Lower lobe of right lung (tissue), 2 donors: ENCODE measurements at regions not wholly inside any gene's neighbourhood (a gene's known extent, or its start where the extent isn't known, plus 50 kb on each side); places are given as distances from the start of the nearest gene placed in this dataset.
A peak's percentile ranks its signal among the peaks of the same experiment; 100 is the strongest.

Experiments
- ATAC-seq, 2 donors: fragments of 200-7000 bp; cut with Tn5 transposase; one replicate each; pipeline ENCODE4 v1.9.1; 2020 to 2022; ENCODE audit warnings: mild to moderate bottlenecking in 2 of 2, moderate library complexity in 2 of 2
- DNase-seq: peaks from one replicate; pipeline ENCODE4 v3.0.0-alpha.2; 2020
- H3K27ac ChIP-seq: fragments of 200-600 bp; one replicate; pipeline ENCODE4 v1.8.0; 2022
- H3K27me3 ChIP-seq: fragments of 200-600 bp; one replicate; pipeline ENCODE4 v1.8.0; 2022; ENCODE audit warnings: low read depth
- H3K36me3 ChIP-seq: fragments of 200-600 bp; one replicate; pipeline ENCODE4 v1.8.0; 2022; ENCODE audit warnings: mild to moderate bottlenecking
- H3K4me1 ChIP-seq: fragments of 200-600 bp; one replicate; pipeline ENCODE4 v1.8.0; 2022
- H3K4me3 ChIP-seq: fragments of 200-600 bp; one replicate; pipeline ENCODE4 v1.8.0; 2022; ENCODE audit warnings: mild to moderate bottlenecking
- H3K9me3 ChIP-seq: fragments of 200-600 bp; one replicate; pipeline ENCODE4 v1.8.0; 2022
- CTCF ChIP-seq: fragments of 200-600 bp; IDR thresholded peaks from one replicate; pipeline ENCODE4 v1.8.0; 2022; ENCODE audit warnings: antibody characterized with exemption, mild to moderate bottlenecking
- intact Hi-C: fragments of 100-400 bp; cut with DNase I; formaldehyde crosslinking; loops from one replicate; pipeline ENCODE4 v1.11.0; 2022
- donor health status: DM: no; HTN: yes; CAD: no; lungs with severe emphysema.

- no peak for TF ChIP-seq CTCF
- intact Hi-C loops = no loop called here
- no peak for DNase-seq
- no peaks in the 10 kb centered on the region for H3K27me3 ChIP-seq
- ATAC-seq = no peak
- peaks cover 8% of the 10 kb centered on the region for H3K4me1 ChIP-seq
- H3K36me3 ChIP-seq = no peaks in the 10 kb centered on the region
- H3K27ac ChIP-seq = no peak overlapping the region
- H3K4me3 ChIP-seq = no peak overlapping the region
- no peaks in the 10 kb centered on the region for H3K9me3 ChIP-seq
Observed at GRCh38 chr9:88216126-88216995, 78.1 kb upstream of the SPATA31C2 start.

- Histone ChIP-seq H3K27me3 (no peaks in the 10 kb centered on the region), H3K4me3 (no peak overlapping the region), H3K4me1 (peaks cover 4% of the 10 kb centered on the region), H3K9me3 (no peaks in the 10 kb centered on the region), H3K36me3 (no peaks in the 10 kb centered on the region), H3K27ac (no peak overlapping the region)
- intact Hi-C loops = no loop called here
- ATAC-seq (no peak), DNase-seq (no peak)
- no peak for TF ChIP-seq CTCF
Observed at GRCh38 chr9:88215196-88216125, 77.2 kb upstream of the SPATA31C2 start.

- no peaks in the 10 kb centered on the region for H3K27me3 ChIP-seq
- TF ChIP-seq CTCF = no peak
- DNase-seq = no peak
- no peaks in the 10 kb centered on the region for H3K36me3 ChIP-seq
- no peak for ATAC-seq
- H3K27ac ChIP-seq = no peak overlapping the region
- no peaks in the 10 kb centered on the region for H3K9me3 ChIP-seq
- H3K4me1 ChIP-seq = peaks cover 17% of the 10 kb centered on the region
- intact Hi-C loops = no loop called here
- no peak overlapping the region for H3K4me3 ChIP-seq
Observed at GRCh38 chr9:88202321-88202720, 64.0 kb upstream of the SPATA31C2 start.

GRCh38 chr9:88198341-88198807, 60.1 kb upstream of the SPATA31C2 start:
- no peak for TF ChIP-seq CTCF
- H3K4me1 ChIP-seq = peaks cover 17% of the 10 kb centered on the region
- no peak for ATAC-seq
- H3K4me3 ChIP-seq = peak overlapping the region; percentile 20
- intact Hi-C loops = no loop called here
- H3K27ac ChIP-seq = peak overlapping the region; percentile 42
- no peak for DNase-seq
- H3K36me3 ChIP-seq = no peaks in the 10 kb centered on the region
- no peaks in the 10 kb centered on the region for H3K27me3 ChIP-seq
- no peaks in the 10 kb centered on the region for H3K9me3 ChIP-seq

- intact Hi-C loops = no loop called here
- Histone ChIP-seq H3K9me3 (no peaks in the 10 kb centered on the region), H3K4me3 (peak overlapping the region; percentile 20), H3K36me3 (no peaks in the 10 kb centered on the region), H3K27me3 (peaks cover 2% of the 10 kb centered on the region), H3K4me1 (peaks cover 17% of the 10 kb centered on the region), H3K27ac (peak overlapping the region; percentile 42)
- TF ChIP-seq CTCF = no peak
- no peak for ATAC-seq
- DNase-seq = no peak
Observed at GRCh38 chr9:88197781-88198340, 59.6 kb upstream of the SPATA31C2 start.
